DLD1 (cell line): ENCODE measurements at regions not wholly inside any gene's neighbourhood (a gene's known extent, or its start where the extent isn't known, plus 50 kb on each side); places are given as distances from the start of the nearest gene placed in this dataset.

ENCODE experiments used
- in situ Hi-C: cut with HindIII; loops from 2 replicates; pipeline ENCODE4 v1.10.0; 2017; ENCODE audit warnings: low sequenced_read_pairs

- in situ Hi-C loops, result no loop called here
Measured at GRCh38 chr9:129322641-129323375, 144.7 kb upstream of the IER5L start.

GRCh38 chr9:129322022-129322621 lies 144.1 kb upstream of the IER5L start:
- in situ Hi-C loops, result no loop called here

GRCh38 chr9:129321286-129322021 lies 143.4 kb upstream of the IER5L start:
- in situ Hi-C loops, result no loop called here

- in situ Hi-C loops, result no loop called here
Measured at GRCh38 chr9:129320575-129321285, 142.7 kb upstream of the IER5L start.

- in situ Hi-C loops, result no loop called here
Measured at GRCh38 chr9:129319938-129320481, 141.9 kb upstream of the IER5L start.

GRCh38 chr9:129319076-129319937 lies 141.2 kb upstream of the IER5L start:
- in situ Hi-C loops, result no loop called here

GRCh38 chr9:129318121-129319075 lies 140.3 kb upstream of the IER5L start:
- in situ Hi-C loops, result no loop called here

GRCh38 chr9:129317179-129318011 lies 139.3 kb upstream of the IER5L start:
- in situ Hi-C loops, result no loop called here

GRCh38 chr9:129316281-129317030 lies 138.4 kb upstream of the IER5L start:
- in situ Hi-C loops, result no loop called here

- in situ Hi-C loops, result no loop called here
Measured at GRCh38 chr9:129313331-129313955, 135.4 kb upstream of the IER5L start.

- in situ Hi-C loops, result no loop called here
Measured at GRCh38 chr9:129312251-129313122, 134.4 kb upstream of the IER5L start.

GRCh38 chr9:129311643-129312042 lies 133.6 kb upstream of the IER5L start:
- in situ Hi-C loops, result no loop called here

GRCh38 chr9:129310666-129311350 lies 132.7 kb upstream of the IER5L start:
- in situ Hi-C loops, result no loop called here

GRCh38 chr9:129309906-129310305 lies 131.8 kb upstream of the IER5L start:
- in situ Hi-C loops, result no loop called here

GRCh38 chr9:129309041-129309430 lies 131.0 kb upstream of the IER5L start:
- in situ Hi-C loops, result no loop called here
